Upper lobe of left lung (tissue), 6 donors: ENCODE measurements at regions not wholly inside any gene's neighbourhood (a gene's known extent, or its start where the extent isn't known, plus 50 kb on each side); places are given as distances from the start of the nearest gene placed in this dataset.
"Not testable (repeated sequence)": the region's sequence is repeated elsewhere in the genome, so short reads cannot be mapped to it uniquely, and the experiment has no call there.

ENCODE experiments used
- ATAC-seq, 2 donors: fragments of 200-7000 bp; cut with Tn5 transposase; one replicate each; pipeline ENCODE4 v1.9.1; 2022; ENCODE audit warnings: mild to moderate bottlenecking in 2 of 2, moderate library complexity in 2 of 2; ENCODE audit not compliant: low FRiP score in 2 of 2
- DNase-seq, 2 donors: peaks; one replicate each; pipeline ENCODE4 v3.0.0-alpha.2; 2019 to 2020
- H3K27ac ChIP-seq, 4 donors: fragments of 200-600 bp; sonication (generic); one replicate each; pipeline ENCODE4 v1.5.1; 2016 to 2019
- H3K27me3 ChIP-seq, 4 donors: fragments of 200-600 bp; sonication (generic); one replicate each; pipeline ENCODE4 v1.5.1; 2017 to 2019
- H3K36me3 ChIP-seq, 4 donors: fragments of 200-600 bp; sonication (generic); one replicate each; pipeline ENCODE4 v1.5.1; 2016 to 2019
- H3K4me1 ChIP-seq, 4 donors: fragments of 200-600 bp; sonication (generic); one replicate each; pipeline ENCODE4 v1.5.1; 2018 to 2019
- H3K4me3 ChIP-seq, 4 donors: fragments of 200-600 bp; sonication (generic); one replicate each; pipeline ENCODE4 v1.5.1; 2017 to 2019; ENCODE audit warnings: mild to moderate bottlenecking in 2 of 4, moderate library complexity in 1 of 4
- H3K9me3 ChIP-seq, 4 donors: fragments of 200-600 bp; sonication (generic); one replicate each; pipeline ENCODE4 v1.5.1; 2018 to 2019
- CTCF ChIP-seq, 6 experiments: fragments of 450-650 bp in 4 of 6; fragments of 200-600 bp in 2 of 6; sonication (generic) in 2 of 6; IDR thresholded peaks; one replicate each; pipeline ENCODE4 v1.5.1; 2016 to 2019; ENCODE audit warnings: antibody characterized with exemption in 6 of 6
- EP300 ChIP-seq, 4 donors: sonication (generic); formaldehyde crosslinking; IDR thresholded peaks; one replicate each; pipeline ENCODE4 v1.5.1; 2017; ENCODE audit warnings: antibody characterized with exemption in 4 of 4, control low read depth in 2 of 4
- POLR2A ChIP-seq, 4 donors: fragments of 450-650 bp; IDR thresholded peaks; one replicate each; pipeline ENCODE4 v1.5.1; 2016 to 2017; ENCODE audit warnings: antibody characterized with exemption in 4 of 4, mild to moderate bottlenecking in 2 of 4
- POLR2AphosphoS5 ChIP-seq, 2 donors: sonication (generic); formaldehyde crosslinking; IDR thresholded peaks; one replicate each; pipeline ENCODE4 v1.5.1; 2017; ENCODE audit warnings: antibody characterized with exemption in 2 of 2
- WGBS, 2 donors: methylation state at CpG; one replicate each; pipeline ENCODE4 v1.1.5; 2017 to 2018; 5-methylcytosine and 5-hydroxymethylcytosine counted together
- small RNA-seq, 4 donors: library from RNA; depleted of rRNA; stranded (forward); fragments of <200 nt; gene quantifications; one replicate each; pipeline ENCODE3, GENCODE V24; 2016
- donor health status: DM: no; HTN: no; CAD: no; lungs with moderate emphysema.
- donor health status: DM: no; HTN: yes; CAD: no; lungs with severe emphysema.

- TF ChIP-seq CTCF (IDR thresholded peaks at IDR 0.05) (no peak), EP300 (IDR thresholded peaks at IDR 0.05) (no peak), POLR2A (IDR thresholded peaks at IDR 0.05) (no peak), POLR2AphosphoS5 (IDR thresholded peaks at IDR 0.05) (no peak)
- no peak for ATAC-seq
- no peaks in the 10 kb centered on the region for H3K27me3 ChIP-seq
- H3K27ac ChIP-seq = no peak overlapping the region
- no peak overlapping the region for H3K4me3 ChIP-seq
- no peaks in the 10 kb centered on the region for H3K9me3 ChIP-seq
- H3K4me1 ChIP-seq = no peaks in the 10 kb centered on the region
- no peak for DNase-seq
- H3K36me3 ChIP-seq = no peaks in the 10 kb centered on the region
- WGBS, 2 donors = 35 to 50% methylated on average over 2 of the region's 2 CpGs
These were observed 58.7 kb upstream of the SULF2 start for GRCh38 chr20:47843886-47844567.

DNA sequence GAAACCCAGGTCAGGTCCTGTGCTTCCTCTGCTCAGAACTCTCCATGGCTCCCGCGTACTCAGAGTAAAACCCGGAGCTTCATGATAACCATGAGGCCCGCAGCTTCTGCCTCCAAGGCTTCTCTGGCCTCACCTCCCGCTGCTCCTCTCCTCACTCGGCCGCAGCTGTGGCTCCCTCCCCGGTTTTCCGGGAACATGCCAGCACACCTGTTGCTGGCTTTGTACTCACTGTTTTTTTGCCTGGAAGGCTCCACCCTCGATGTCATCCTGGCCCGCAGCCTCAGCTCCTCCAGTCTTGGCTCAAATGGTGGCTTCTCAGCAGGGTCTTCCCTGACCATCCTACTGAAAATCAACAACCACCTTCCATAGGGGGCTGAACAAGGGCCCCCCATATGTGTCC, 57.7 kb upstream of the SULF2 start:
- not testable (repeated sequence) for H3K4me1 ChIP-seq, H3K4me3 ChIP-seq, H3K27ac ChIP-seq, H3K27me3 ChIP-seq, ATAC-seq, H3K9me3 ChIP-seq, DNase-seq, H3K36me3 ChIP-seq
- WGBS, 2 donors = 72 to 73% methylated on average over 10 to 11 of the region's 11 CpGs

DNA sequence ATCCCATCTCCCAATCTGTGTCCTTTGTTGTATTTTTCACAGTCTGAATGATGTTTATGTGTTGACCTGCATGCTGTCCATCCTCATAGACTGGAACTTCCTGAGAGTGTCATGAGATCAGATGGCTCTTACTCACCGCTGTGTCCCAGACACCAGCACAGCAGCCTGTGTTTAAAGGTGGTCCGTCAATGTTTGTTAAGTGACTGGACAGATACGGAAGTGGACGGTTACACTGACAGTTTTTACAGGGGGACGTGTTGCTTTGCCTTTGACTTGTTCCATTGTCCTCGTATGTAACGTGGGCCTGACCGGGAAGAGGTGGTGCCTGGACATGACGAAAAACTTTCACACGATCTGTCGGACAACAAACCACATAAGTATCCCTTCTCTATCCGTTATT, 56.7 kb upstream of the SULF2 start:
- not testable (repeated sequence) for ATAC-seq, H3K27ac ChIP-seq, H3K4me1 ChIP-seq, H3K36me3 ChIP-seq, DNase-seq, H3K4me3 ChIP-seq, H3K27me3 ChIP-seq, H3K9me3 ChIP-seq
- WGBS, 2 donors = 68 to 76% methylated on average over 12 of the region's 12 CpGs

GRCh38 chr20:47836256-47836817, 51.1 kb upstream of the SULF2 start:
- H3K27ac ChIP-seq, DNase-seq, H3K4me1 ChIP-seq, H3K9me3 ChIP-seq, H3K4me3 ChIP-seq, ATAC-seq, H3K27me3 ChIP-seq, H3K36me3 ChIP-seq: not testable (repeated sequence)
- WGBS, 2 donors = 93 to 94% methylated on average over 5 to 9 of the region's 11 CpGs

Small RNA genes lying in the stretch of these regions (small RNA-seq; reads per million reads assigned to genes)
- 0 to 0.72 (median 0.11) reads per million in 4 donors for gene RNA5SP486
- gene RNU7-144P = 0 reads per million in 4 donors
- 0 reads per million in 4 donors for gene RNU7-92P
